ENCODE measurements at regions not wholly inside any gene's neighbourhood (a gene's known extent, or its start where the extent isn't known, plus 50 kb on each side); places are given as distances from the start of the nearest gene placed in this dataset.

- no peak for DNase-seq
Observed at GRCh38 chr2:59082657-59083056, 841.5 kb upstream of the FANCL start.

GRCh38 chr2:59080451-59081181 is 839.5 kb upstream of the FANCL start:
- no peak for DNase-seq

- no peak for DNase-seq
Observed at GRCh38 chr2:59077981-59078531, 836.9 kb upstream of the FANCL start.

GRCh38 chr2:59077026-59077725 is 836.1 kb upstream of the FANCL start:
- DNase-seq, result no peak

- no peak for DNase-seq
Observed at GRCh38 chr2:59076079-59076619, 835.0 kb upstream of the FANCL start.

GRCh38 chr2:59074071-59074470 is 832.9 kb upstream of the FANCL start:
- DNase-seq, result no peak

GRCh38 chr2:59073286-59073685 is 832.2 kb upstream of the FANCL start:
- DNase-seq, result no peak

- no peak for DNase-seq
Observed at GRCh38 chr2:59068255-59068654, 827.1 kb upstream of the FANCL start.

GRCh38 chr2:59066787-59067399 is 825.8 kb upstream of the FANCL start:
- DNase-seq, result no peak

- no peak for DNase-seq
Observed at GRCh38 chr2:59047373-59047995, 806.4 kb upstream of the FANCL start.

GRCh38 chr2:59046401-59047372 is 805.6 kb upstream of the FANCL start:
- no peak for DNase-seq

GRCh38 chr2:59044736-59045135 is 803.6 kb upstream of the FANCL start:
- DNase-seq, result no peak

GRCh38 chr2:59041139-59041538 is 800.0 kb upstream of the FANCL start:
- no peak for DNase-seq

- DNase-seq, result no peak
Observed at GRCh38 chr2:59034837-59035236, 793.7 kb upstream of the FANCL start.

- DNase-seq, result no peak
Observed at GRCh38 chr2:59034106-59034505, 793.0 kb upstream of the FANCL start.

GRCh38 chr2:59033661-59034060 is 792.5 kb upstream of the FANCL start:
- DNase-seq, result no peak

GRCh38 chr2:59032499-59032898 is 791.4 kb upstream of the FANCL start:
- DNase-seq, result no peak

GRCh38 chr2:59029058-59029457 is 787.9 kb upstream of the FANCL start:
- DNase-seq, result no peak

GRCh38 chr2:59027320-59027719 is 786.2 kb upstream of the FANCL start:
- DNase-seq, result no peak

- DNase-seq, result no peak
Observed at GRCh38 chr2:59025157-59025757, 784.1 kb upstream of the FANCL start.

GRCh38 chr2:59021786-59022185 is 780.7 kb upstream of the FANCL start:
- no peak for DNase-seq

Measured in amniotic stem cell (primary cell).